Activated naive CD4-positive, alpha-beta T cell treated with anti-CD3 and anti-CD28 coated beads, Interleukin-2, amount 10 ng/mL, durations not matched to agents 7 days and 5 days (primary cell): ENCODE measurements at regions not wholly inside any gene's neighbourhood (a gene's known extent, or its start where the extent isn't known, plus 50 kb on each side); places are given as distances from the start of the nearest gene placed in this dataset.
"Not testable (repeated sequence)": the region's sequence is repeated elsewhere in the genome, so short reads cannot be mapped to it uniquely, and the experiment has no call there.

Experiments used
- CTCF ChIA-PET: fragments of 350-600 bp; sonication (Branson Sonifier 250); formaldehyde crosslinking; loops from one replicate; lab custom pipeline; 2021; ENCODE audit warnings: antibody characterized with exemption; lab: Charles Lee
- DNase-seq: peaks from one replicate; pipeline ENCODE4 v3.0.0-alpha.2; 2020
- H3K27ac Mint-ChIP-seq: one replicate; pipeline ENCODE4 v1.8.0; 2021; ENCODE audit warnings: mild to moderate bottlenecking, moderate library complexity, mixed read lengths
- H3K27me3 Mint-ChIP-seq: one replicate; pipeline ENCODE4 v1.8.0; 2021; ENCODE audit warnings: mild to moderate bottlenecking, mixed read lengths
- H3K36me3 Mint-ChIP-seq: one replicate; pipeline ENCODE4 v1.8.0; 2021; ENCODE audit warnings: mixed read lengths
- H3K4me1 Mint-ChIP-seq: one replicate; pipeline ENCODE4 v1.8.0; 2021; ENCODE audit warnings: mixed read lengths
- H3K4me3 Mint-ChIP-seq: one replicate; pipeline ENCODE4 v1.8.0; 2021; ENCODE audit warnings: mild to moderate bottlenecking, moderate library complexity, mixed read lengths
- H3K9me3 Mint-ChIP-seq: one replicate; pipeline ENCODE4 v1.8.0; 2021; ENCODE audit warnings: mixed read lengths

- CTCF ChIA-PET = no interaction called here
- DNase-seq = no peak
- peaks cover 39% of the 10 kb centered on the region for H3K27me3 Mint-ChIP-seq
- no peaks in the 10 kb centered on the region for H3K9me3 Mint-ChIP-seq
- no peaks in the 10 kb centered on the region for H3K36me3 Mint-ChIP-seq
- H3K4me3 Mint-ChIP-seq = no peak overlapping the region
- no peaks in the 10 kb centered on the region for H3K4me1 Mint-ChIP-seq
- H3K27ac Mint-ChIP-seq = no peak overlapping the region
Observed at GRCh38 chr3:128544190-128544589, 51.2 kb upstream of the GATA2 start.

DNA sequence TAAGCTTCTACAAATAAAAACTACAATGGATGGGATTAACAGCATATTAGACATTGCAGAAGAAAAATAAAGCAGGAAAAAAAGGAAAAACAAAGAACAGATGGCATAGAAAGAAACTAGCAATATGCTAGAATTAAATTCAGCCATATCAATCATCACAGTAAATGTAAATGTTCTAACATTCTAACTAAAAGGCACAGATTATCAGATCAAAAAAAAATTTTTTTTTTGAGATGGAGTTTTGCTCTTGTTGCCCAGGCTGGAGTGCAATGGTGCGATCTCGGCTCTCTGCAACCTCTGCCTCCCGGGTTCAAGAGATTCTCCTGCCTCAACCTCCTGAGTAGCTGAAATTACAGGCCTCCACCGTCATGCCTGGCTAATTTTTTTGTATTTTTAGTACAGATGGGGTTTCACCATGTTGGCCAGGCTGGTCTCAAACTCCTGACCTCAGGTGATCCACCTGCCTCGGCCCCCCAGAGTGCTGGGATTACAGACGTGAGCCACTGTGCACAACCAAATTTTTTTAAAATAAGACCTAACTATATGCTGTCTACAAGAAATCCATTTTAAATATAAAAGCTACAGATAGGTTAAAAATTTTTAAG is 50.7 kb upstream of the GATA2 start:
- CTCF ChIA-PET, DNase-seq, H3K4me3 Mint-ChIP-seq, H3K36me3 Mint-ChIP-seq, H3K27ac Mint-ChIP-seq, H3K9me3 Mint-ChIP-seq, H3K4me1 Mint-ChIP-seq: not testable (repeated sequence)
- peaks cover 34% of the 10 kb centered on the region for H3K27me3 Mint-ChIP-seq
